Heart left ventricle (tissue), 16 donors: ENCODE measurements at regions not wholly inside any gene's neighbourhood (a gene's known extent, or its start where the extent isn't known, plus 50 kb on each side); places are given as distances from the start of the nearest gene placed in this dataset.

Experiments used
- ATAC-seq, 4 donors: fragments of 200-7000 bp; cut with Tn5 transposase; one replicate each; pipeline ENCODE4 v1.9.1; 2020 to 2022; ENCODE audit warnings: moderate library complexity in 4 of 4, mild to moderate bottlenecking in 3 of 4, moderate number of reproducible peaks in 1 of 4
- DNase-seq, 5 donors: peaks; one replicate each; pipeline ENCODE4 v3.0.0-alpha.2; 2020
- H3K27ac ChIP-seq, 12 donors: fragments of 200-600 bp; sonication (generic) in 4 of 12; one replicate each; pipeline versions ENCODE4 v1.5.0 to v1.8.0; 2016 to 2022; ENCODE audit warnings: mild to moderate bottlenecking in 2 of 12
- H3K27me3 ChIP-seq, 9 donors: fragments of 200-600 bp; sonication (generic) in 2 of 9; one replicate each; pipeline versions ENCODE4 v1.5.1 to v1.8.0; 2016 to 2022; ENCODE audit warnings: mild to moderate bottlenecking in 3 of 9
- H3K36me3 ChIP-seq, 9 donors: fragments of 200-600 bp; sonication (generic) in 2 of 9; one replicate each; pipeline versions ENCODE4 v1.5.0 to v1.8.0; 2018 to 2022; ENCODE audit warnings: mild to moderate bottlenecking in 2 of 9
- H3K4me1 ChIP-seq, 12 donors: fragments of 200-600 bp; sonication (generic) in 4 of 12; one replicate each; pipeline versions ENCODE4 v1.5.0 to v1.8.0; 2016 to 2022; ENCODE audit warnings: mild to moderate bottlenecking in 3 of 12
- H3K4me3 ChIP-seq, 12 donors: fragments of 200-600 bp; sonication (generic) in 4 of 12; one replicate each; pipeline versions ENCODE4 v1.5.0 to v1.8.0; 2017 to 2022; ENCODE audit warnings: mild to moderate bottlenecking in 9 of 12, moderate library complexity in 4 of 12
- H3K9me3 ChIP-seq, 12 donors: fragments of 200-600 bp; sonication (generic) in 4 of 12; one replicate each; pipeline versions ENCODE4 v1.5.0 to v1.8.0; 2016 to 2022; ENCODE audit warnings: mild to moderate bottlenecking in 1 of 12
- POLR2A ChIP-seq, 2 donors: fragments of 450-650 bp; IDR thresholded peaks; one replicate each; pipeline ENCODE4 v1.6.1; 2017; ENCODE audit warnings: antibody characterized with exemption in 2 of 2, mild to moderate bottlenecking in 2 of 2, moderate library complexity in 2 of 2
- WGBS, 4 donors: extraction: QIAGEN DNeasy Blood & Tissue Kit in 2 of 4; methylation state at CpG; one replicate each; pipeline versions ENCODE4 v1.1.5 to v1.1.7; 2013 to 2018; 5-methylcytosine and 5-hydroxymethylcytosine counted together
- intact Hi-C, 10 donors: fragments of 100-400 bp; cut with DNase I; formaldehyde crosslinking; loops; one replicate each; pipeline versions ENCODE4 v1.11.1 to v1.14.2; 2022
- TF ChIP-seq, protein P1 (sequence below), 12 donors: fragments of 200-600 bp; sonication (generic) in 4 of 12; IDR thresholded peaks; one replicate each; pipeline versions ENCODE4 v1.5.0 to v1.8.0; 2018 to 2022; ENCODE audit warnings: antibody characterized with exemption in 12 of 12, mild to moderate bottlenecking in 5 of 12
- donor health status: ischemic (EF 13 %, LVEDD 7.1; RV severe dilation, severe dysfunction).
- donor health status: healthy with polysubstance abuse.
- donor health status: DM: no; HTN: yes; CAD: no.
- donor health status: DM: no; HTN: no; CAD: no.
- donor health status: ischemic (EF 25% LVEDD 6.9; RV normal size, moderate dysfunction).
- donor health status: ischemic (EF 25% LVEDD 5.7; RV mildly dilated, moderate dysfunction).
- donor health status: healthy.
- donor health status: DM: yes; HTN: yes; CAD: no.
- donor health status: ischemic (EF 35%, LVEDD 5.7; RV mildly dilated, moderate dysfunction).
- donor health status: nonischemic (EF 11% LVEDD 7.7; RV severe dilation, severe dysfunction).
- donor health status: DM: yes; HTN: yes; CAD: no.
- donor health status: PGD.
- donor health status: ischemic (EF 29% LVEDD 5.4; RV normal size, mild dysfunction).
- donor health status: nonischemic (EF 23%, LVEDD 6.1; RV moderate dilation, normal function).

DNA sequence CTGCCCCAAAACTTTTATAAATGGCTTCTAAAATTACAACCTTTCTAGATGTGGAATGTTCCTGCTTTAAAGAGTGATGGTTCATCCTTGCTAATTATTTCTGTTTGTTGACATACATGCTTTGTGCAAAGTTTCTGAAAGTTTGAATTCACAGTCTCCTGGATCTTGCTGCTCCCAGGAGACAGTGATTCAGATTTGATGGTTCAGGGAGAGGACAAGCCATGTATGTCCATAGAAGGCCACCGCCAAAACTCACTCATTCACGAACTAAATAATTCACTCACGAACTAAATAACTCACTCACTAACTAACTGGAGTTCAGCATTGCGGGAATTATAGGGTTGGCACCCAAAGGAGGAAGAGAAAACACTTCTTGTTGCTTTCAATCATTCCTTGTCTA, 416.5 kb upstream of the ZEB2 start:
- TF ChIP-seq, protein P1, sequence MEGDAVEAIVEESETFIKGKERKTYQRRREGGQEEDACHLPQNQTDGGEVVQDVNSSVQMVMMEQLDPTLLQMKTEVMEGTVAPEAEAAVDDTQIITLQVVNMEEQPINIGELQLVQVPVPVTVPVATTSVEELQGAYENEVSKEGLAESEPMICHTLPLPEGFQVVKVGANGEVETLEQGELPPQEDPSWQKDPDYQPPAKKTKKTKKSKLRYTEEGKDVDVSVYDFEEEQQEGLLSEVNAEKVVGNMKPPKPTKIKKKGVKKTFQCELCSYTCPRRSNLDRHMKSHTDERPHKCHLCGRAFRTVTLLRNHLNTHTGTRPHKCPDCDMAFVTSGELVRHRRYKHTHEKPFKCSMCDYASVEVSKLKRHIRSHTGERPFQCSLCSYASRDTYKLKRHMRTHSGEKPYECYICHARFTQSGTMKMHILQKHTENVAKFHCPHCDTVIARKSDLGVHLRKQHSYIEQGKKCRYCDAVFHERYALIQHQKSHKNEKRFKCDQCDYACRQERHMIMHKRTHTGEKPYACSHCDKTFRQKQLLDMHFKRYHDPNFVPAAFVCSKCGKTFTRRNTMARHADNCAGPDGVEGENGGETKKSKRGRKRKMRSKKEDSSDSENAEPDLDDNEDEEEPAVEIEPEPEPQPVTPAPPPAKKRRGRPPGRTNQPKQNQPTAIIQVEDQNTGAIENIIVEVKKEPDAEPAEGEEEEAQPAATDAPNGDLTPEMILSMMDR (IDR thresholded peaks at IDR 0.05): no peak
- TF ChIP-seq POLR2A (IDR thresholded peaks at IDR 0.05): no peak
- Histone ChIP-seq H3K4me1 (peaks cover 0 to 41% (median 8%) of the 10 kb centered on the region in 12 donors), H3K36me3 (no peaks in the 10 kb centered on the region), H3K27ac (peak overlapping the region in 10 of 12 donors; percentile 18 to 83 (median 69)), H3K4me3 (no peak overlapping the region), H3K27me3 (no peaks in the 10 kb centered on the region), H3K9me3 (no peaks in the 10 kb centered on the region)
- DNase-seq: no peak
- intact Hi-C loops: loop anchor here in 4 of 10 donors (2.0 to 5.0 kb wide), 5 partner anchors 58 to 414 kb away; partner anchors contain the start of gene ZEB2 (in 1 of the 4)
- 66 to 96% (median 83%) methylated on average over 4 of the region's 4 CpGs for WGBS, 4 donors
- ATAC-seq: peak in 1 of 4 donors; percentile 50

DNA sequence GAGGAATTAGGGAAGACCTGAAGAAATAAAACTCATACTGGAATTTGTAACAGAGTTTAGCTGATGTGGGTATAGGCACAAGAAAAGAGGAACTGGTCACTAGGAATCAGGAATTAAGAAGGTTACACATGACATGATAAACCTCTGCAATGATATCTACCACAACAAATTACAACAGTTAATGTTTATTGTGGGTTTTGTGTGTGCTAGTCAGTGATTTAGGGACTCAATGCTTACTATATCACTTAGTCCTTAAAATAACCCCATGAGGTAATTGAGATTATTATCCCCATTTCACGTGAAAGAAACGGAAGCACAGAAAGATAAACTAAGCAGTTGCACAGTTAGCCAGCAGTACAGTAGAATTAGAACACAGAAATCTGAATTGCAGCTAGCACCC, 415.8 kb upstream of the ZEB2 start:
- TF ChIP-seq, protein P1 (IDR thresholded peaks at IDR 0.05): no peak
- TF ChIP-seq POLR2A (IDR thresholded peaks at IDR 0.05): no peak
- no peaks in the 10 kb centered on the region for H3K36me3 ChIP-seq
- peaks cover 0 to 41% (median 8%) of the 10 kb centered on the region in 12 donors for H3K4me1 ChIP-seq
- H3K9me3 ChIP-seq: no peaks in the 10 kb centered on the region
- no peaks in the 10 kb centered on the region for H3K27me3 ChIP-seq
- H3K4me3 ChIP-seq: no peak overlapping the region
- ATAC-seq (no peak), DNase-seq (no peak)
- intact Hi-C loops: loop anchor here in 4 of 10 donors (2.0 to 5.0 kb wide), 5 partner anchors 57 to 413 kb away; partner anchors contain the start of gene ZEB2 (in 1 of the 4)
- 40 to 56% (median 44%) methylated on average over 2 of the region's 2 CpGs for WGBS, 4 donors
- H3K27ac ChIP-seq: peak overlapping the region in 6 of 12 donors; percentile 9 to 82 (median 36)

DNA sequence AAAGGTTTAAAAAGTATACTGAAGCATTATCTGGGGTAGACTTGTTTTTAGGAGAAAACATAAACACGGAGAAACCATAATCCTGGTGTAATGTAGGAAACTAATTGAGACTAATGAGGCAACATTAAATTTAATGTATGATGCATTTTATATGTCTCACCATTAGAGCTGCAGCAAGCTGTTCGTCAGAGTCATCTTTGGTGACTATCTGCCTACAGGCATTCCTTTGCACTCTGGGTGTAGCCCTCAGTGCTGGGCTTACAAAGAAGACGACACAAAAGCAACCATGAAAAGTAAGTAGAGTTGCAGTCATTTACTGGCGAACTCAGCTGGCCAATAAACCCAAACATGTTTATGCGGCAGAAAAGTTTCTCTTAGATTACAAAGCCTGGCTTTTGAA, 415.3 kb upstream of the ZEB2 start:
- Histone ChIP-seq H3K4me1 (peaks cover 0 to 41% (median 8%) of the 10 kb centered on the region in 12 donors), H3K9me3 (no peaks in the 10 kb centered on the region), H3K27ac (peak overlapping the region in 1 of 12 donors; percentile 9), H3K27me3 (no peaks in the 10 kb centered on the region), H3K36me3 (no peaks in the 10 kb centered on the region), H3K4me3 (no peak overlapping the region)
- TF ChIP-seq, protein P1 (IDR thresholded peaks at IDR 0.05): no peak
- no peak for TF ChIP-seq POLR2A (IDR thresholded peaks at IDR 0.05)
- ATAC-seq: no peak
- 89 to 93% (median 91%) methylated on average over 5 of the region's 5 CpGs for WGBS, 4 donors
- DNase-seq: no peak
- intact Hi-C loops: loop anchor here in 3 of 10 donors (5.0 kb wide), 4 partner anchors 58 to 413 kb away; partner anchors contain the start of gene ZEB2 (in 1 of the 3)

DNA sequence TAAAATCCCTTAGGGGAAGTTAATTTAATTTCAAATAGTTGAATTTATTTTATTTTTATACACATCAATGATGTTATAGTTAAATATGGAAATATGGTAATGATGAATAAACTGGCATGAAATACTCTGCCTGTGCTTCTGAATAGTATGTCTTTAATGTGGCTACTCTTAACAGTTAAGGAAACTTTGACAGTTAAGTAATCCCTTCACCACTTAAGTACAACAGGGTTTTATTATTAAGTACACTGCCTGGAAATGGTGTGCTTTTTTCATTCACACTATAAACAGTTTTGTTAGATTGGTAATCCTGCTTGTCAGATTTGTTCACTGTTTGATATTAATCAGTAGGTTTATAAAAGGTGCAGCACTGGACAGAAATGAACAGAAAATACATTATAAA, 412.0 kb upstream of the ZEB2 start:
- DNase-seq (no peak), ATAC-seq (no peak)
- intact Hi-C loops: loop anchor here in 1 of 10 donors (5.0 kb wide), 1 partner anchor 40 kb away; no protein-coding TSS in a partner anchor
- H3K4me3 ChIP-seq: no peak overlapping the region
- H3K36me3 ChIP-seq: no peaks in the 10 kb centered on the region
- peaks cover 0 to 15% (median 0%) of the 10 kb centered on the region in 12 donors for H3K4me1 ChIP-seq
- no peak overlapping the region for H3K27ac ChIP-seq
- no peak for TF ChIP-seq POLR2A (IDR thresholded peaks at IDR 0.05)
- TF ChIP-seq, protein P1 (IDR thresholded peaks at IDR 0.05): no peak
- no peaks in the 10 kb centered on the region for H3K27me3 ChIP-seq
- H3K9me3 ChIP-seq: peaks cover 0 to 25% (median 11%) of the 10 kb centered on the region in 12 donors
